HUES6 (cell line): ENCODE measurements at regions not wholly inside any gene's neighbourhood (a gene's known extent, or its start where the extent isn't known, plus 50 kb on each side); places are given as distances from the start of the nearest gene placed in this dataset.
"Not testable (repeated sequence)": the region's sequence is repeated elsewhere in the genome, so short reads cannot be mapped to it uniquely, and the experiment has no call there.

Source experiments
- H3K27ac ChIP-seq: 2 replicates; pipeline ENCODE4 v1.7.0; 2013; ENCODE audit warnings: low read depth, mild to moderate bottlenecking, low read length, inconsistent platforms
- H3K27me3 ChIP-seq: 2 replicates; pipeline ENCODE4 v1.6.1; 2013; ENCODE audit warnings: low read length; ENCODE audit not compliant: control insufficient read depth, insufficient read depth
- H3K36me3 ChIP-seq: 2 replicates; pipeline ENCODE4 v1.6.1; 2013; ENCODE audit warnings: low read length; ENCODE audit not compliant: control insufficient read depth, insufficient read depth
- H3K4me1 ChIP-seq: 2 replicates; pipeline ENCODE4 v1.6.1; 2013; ENCODE audit warnings: low read length; ENCODE audit not compliant: control insufficient read depth, insufficient read depth
- H3K4me3 ChIP-seq: 2 replicates; pipeline ENCODE4 v1.5.1; 2013; ENCODE audit warnings: low read depth, low read length
- H3K9ac ChIP-seq: one replicate; pipeline ENCODE4 v1.6.1; 2013; ENCODE audit warnings: mild to moderate bottlenecking, low read length
- H3K9me3 ChIP-seq: 2 replicates; pipeline ENCODE4 v1.6.1; 2013; ENCODE audit warnings: low read depth, low read length; ENCODE audit not compliant: control insufficient read depth, insufficient read depth

DNA sequence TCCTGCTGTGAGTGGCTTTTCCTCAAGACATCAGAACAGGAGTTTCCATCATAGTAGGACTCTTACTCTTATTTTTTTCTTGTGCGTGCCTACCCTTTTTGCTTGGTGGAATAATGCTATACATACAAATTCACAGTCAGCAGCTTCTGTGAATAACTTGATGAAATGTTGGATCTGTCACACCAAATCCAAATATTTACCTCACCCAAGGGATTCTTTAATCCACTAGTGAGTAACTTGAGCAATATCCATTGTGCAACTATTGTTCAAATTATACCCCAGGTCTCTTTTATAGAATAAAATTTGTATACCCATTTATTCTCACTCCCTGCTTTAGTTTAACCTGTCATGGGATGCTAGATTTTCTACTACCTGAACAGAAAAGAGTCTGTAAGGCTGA lies 1078.3 kb upstream of the EDIL3 start:
- H3K36me3 ChIP-seq, result no peaks in the 10 kb centered on the region
- H3K27ac ChIP-seq, result no peak overlapping the region
- no peak overlapping the region for H3K9ac ChIP-seq
- no peaks in the 10 kb centered on the region for H3K27me3 ChIP-seq
- no peak overlapping the region for H3K4me3 ChIP-seq
- no peaks in the 10 kb centered on the region for H3K4me1 ChIP-seq
- no peaks in the 10 kb centered on the region; the same call in 1 of the 2 replicates for H3K9me3 ChIP-seq

DNA sequence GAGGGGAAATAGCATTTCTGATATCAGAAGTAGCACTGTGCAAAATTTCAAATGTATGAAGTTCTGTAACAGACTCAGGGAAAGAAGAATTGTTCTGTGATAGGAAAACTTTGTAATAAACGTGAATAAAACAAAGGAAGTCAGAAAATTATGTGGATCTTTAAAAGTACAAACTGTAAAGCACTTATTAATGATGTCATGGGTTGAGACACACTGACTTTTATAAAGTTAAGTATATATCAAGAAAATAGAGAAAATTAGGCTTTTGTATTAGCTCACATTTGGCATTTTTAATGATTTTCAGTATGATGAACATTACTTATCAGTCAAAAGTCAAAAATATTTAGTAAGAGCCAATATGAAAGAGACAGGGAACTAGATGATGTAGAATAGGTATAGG lies 1081.7 kb upstream of the EDIL3 start:
- H3K4me3 ChIP-seq, result no peak overlapping the region
- H3K9me3 ChIP-seq, result peaks cover 2% of the 10 kb centered on the region; the same call in 1 of the 2 replicates
- H3K27me3 ChIP-seq, result no peaks in the 10 kb centered on the region
- H3K36me3 ChIP-seq, result no peaks in the 10 kb centered on the region
- H3K27ac ChIP-seq, result no peak overlapping the region
- no peaks in the 10 kb centered on the region for H3K4me1 ChIP-seq
- H3K9ac ChIP-seq, result no peak overlapping the region

DNA sequence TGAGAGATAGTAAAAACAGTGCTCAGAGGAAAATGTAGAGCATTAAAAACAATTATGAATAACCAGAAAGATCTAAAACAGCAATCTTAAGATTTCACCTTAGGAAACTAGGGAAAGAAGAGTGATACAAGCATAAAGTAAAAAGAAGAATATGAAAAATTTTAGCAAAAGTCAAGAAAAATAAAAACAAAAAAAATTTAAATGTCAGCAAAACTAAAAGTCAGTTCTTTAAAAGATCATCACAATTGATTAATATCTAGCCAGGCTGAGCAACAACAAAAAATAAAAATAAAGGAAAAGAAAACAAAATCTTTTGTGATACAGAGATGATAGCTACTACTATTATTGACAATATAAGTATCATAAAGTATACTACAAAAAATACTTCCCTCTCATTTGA lies 1088.1 kb upstream of the EDIL3 start:
- Histone ChIP-seq H3K9me3 (peaks cover 6% of the 10 kb centered on the region), H3K36me3 (no peaks in the 10 kb centered on the region), H3K9ac (no peak overlapping the region), H3K27me3 (no peaks in the 10 kb centered on the region), H3K4me3 (no peak overlapping the region), H3K4me1 (no peaks in the 10 kb centered on the region), H3K27ac (no peak overlapping the region)

DNA sequence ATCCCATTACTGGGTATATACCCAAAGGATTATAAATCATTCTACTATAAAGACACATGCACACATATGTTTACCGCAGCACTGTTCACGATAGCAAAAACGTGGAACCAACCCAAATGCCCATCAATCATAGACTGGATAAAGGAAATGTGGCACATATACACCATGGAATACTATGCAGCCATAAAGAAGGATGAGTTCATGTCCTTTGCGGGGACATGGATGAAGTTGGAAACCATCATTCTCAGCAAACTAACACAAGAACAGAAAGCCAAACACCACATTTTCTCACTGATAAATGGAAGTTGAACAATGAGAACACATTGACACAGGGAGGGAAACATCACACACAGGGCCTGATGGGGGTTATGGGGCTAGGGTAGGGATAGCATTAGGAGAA lies 1090.5 kb upstream of the EDIL3 start:
- not testable (repeated sequence) for H3K36me3 ChIP-seq, H3K27ac ChIP-seq, H3K27me3 ChIP-seq, H3K9ac ChIP-seq, H3K4me3 ChIP-seq, H3K9me3 ChIP-seq, H3K4me1 ChIP-seq

DNA sequence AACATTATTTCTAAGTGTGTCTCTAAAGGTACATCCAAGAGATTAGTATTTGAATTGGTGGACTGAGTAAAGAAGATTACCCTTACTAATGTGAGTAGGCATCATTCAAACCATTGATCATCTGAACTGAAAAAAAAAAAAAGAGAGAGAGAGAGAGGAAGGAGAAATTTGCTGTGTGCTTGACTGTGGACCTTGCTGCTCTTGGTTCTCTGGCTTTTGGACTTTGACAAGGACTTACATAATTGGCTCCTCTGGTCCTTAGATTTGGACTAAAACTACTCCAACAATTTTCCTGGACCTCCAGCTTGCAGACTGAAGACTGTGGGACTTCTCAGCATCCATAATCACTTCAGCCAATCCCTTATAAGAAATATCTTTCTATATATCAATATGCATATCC lies 1091.9 kb upstream of the EDIL3 start:
- Histone ChIP-seq H3K27ac (no peak overlapping the region), H3K9me3 (peaks cover 4% of the 10 kb centered on the region; the same call in 1 of the 2 replicates), H3K36me3 (no peaks in the 10 kb centered on the region), H3K4me1 (no peaks in the 10 kb centered on the region), H3K9ac (no peak overlapping the region), H3K27me3 (no peaks in the 10 kb centered on the region), H3K4me3 (no peak overlapping the region)

DNA sequence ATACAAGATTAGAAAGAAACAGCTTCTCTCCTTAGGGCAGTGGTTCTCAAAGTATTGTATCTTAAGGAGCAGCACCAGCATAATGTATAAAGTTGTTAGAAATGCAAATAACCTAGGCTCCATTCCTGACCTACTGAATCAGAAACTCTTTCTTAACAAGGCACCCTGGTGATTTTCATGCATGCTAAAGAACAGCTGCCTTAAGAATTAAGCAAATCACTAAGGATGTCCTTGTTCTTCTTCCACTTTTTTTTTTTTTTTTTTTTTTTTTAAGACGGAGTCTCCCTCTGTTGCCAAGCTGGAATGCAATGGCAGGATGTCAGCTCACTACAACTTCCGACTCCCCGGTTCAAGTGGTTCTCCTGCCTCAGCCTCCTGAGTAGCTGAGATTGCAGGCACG lies 1095.2 kb upstream of the EDIL3 start:
- Histone ChIP-seq H3K27me3 (no peaks in the 10 kb centered on the region), H3K9ac (no peak overlapping the region), H3K9me3 (peaks cover 17% of the 10 kb centered on the region), H3K27ac (no peak overlapping the region), H3K4me1 (no peaks in the 10 kb centered on the region), H3K36me3 (no peaks in the 10 kb centered on the region), H3K4me3 (no peak overlapping the region)

DNA sequence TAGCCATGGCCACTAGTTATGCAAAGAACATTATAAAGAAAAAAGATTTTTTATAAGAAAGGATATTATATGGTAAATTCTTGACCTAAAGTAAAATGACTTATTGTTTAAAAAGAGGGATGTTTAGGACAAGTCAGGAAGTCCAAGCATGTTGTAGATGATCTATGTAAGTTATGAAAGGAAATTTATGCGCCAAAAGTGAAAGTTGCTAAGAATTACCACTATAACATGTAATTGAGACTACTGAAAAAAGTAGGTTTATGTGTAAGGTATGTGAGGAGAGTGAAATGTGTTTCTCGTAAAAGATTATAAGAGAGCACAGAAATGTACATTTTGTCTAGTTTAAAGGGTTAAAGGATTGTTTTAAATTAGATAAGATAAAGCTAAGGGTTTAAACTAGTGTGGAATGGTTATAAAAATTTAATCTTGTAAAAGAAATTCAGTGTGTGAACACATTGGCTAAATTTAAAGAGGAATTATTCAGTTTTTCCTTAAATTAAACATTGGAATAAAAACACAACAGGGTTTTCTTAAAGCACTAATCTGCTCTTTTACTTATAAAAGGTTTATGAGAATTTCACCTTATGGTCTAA lies 1100.4 kb upstream of the EDIL3 start:
- Histone ChIP-seq H3K4me1 (no peaks in the 10 kb centered on the region), H3K27me3 (no peaks in the 10 kb centered on the region), H3K9me3 (peaks cover 27% of the 10 kb centered on the region), H3K36me3 (no peaks in the 10 kb centered on the region), H3K27ac (no peak overlapping the region), H3K4me3 (no peak overlapping the region), H3K9ac (no peak overlapping the region)

DNA sequence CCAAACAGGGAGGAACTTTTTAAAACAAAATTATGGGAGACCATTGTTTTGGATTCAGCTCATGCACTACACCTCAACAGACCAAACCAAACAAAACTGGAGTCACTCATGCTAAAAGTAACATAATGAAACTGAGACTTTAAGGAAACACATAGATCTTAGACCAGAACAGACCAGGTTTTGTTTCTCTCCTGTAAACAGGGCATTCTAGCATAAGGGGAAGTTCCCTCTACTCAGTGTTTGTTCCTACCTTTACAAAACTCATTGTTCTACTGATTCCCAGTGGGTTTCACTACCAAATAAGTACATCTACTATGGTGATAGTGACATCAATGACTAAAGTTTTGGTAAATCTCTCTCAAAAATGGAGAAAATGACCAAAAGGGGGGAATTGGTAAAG lies 1103.6 kb upstream of the EDIL3 start:
- Histone ChIP-seq H3K9ac (no peak overlapping the region), H3K27ac (no peak overlapping the region), H3K36me3 (no peaks in the 10 kb centered on the region), H3K27me3 (no peaks in the 10 kb centered on the region), H3K4me1 (no peaks in the 10 kb centered on the region), H3K9me3 (peaks cover 30% of the 10 kb centered on the region), H3K4me3 (no peak overlapping the region)

DNA sequence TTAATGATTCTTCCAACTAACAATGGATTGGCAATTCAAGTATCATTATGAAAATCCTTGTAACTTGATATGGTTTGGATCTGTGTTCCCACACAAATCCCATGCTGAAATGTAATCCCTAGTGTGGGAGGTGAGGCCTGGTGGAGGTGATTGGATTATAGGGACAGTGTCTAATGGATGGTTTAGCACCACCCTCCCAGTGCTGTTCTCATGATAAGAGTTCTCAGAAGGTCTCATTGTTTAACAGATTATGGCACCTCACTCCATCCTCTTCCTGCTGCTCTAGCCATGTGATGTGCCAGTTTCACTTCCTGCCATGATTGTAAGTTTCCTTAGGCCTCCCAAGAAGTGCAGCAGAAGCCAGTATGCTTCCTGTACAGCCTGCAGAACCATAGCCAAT lies 1116.2 kb upstream of the EDIL3 start:
- Histone ChIP-seq H3K4me1 (peaks cover 3% of the 10 kb centered on the region; the same call in 1 of the 2 replicates), H3K27me3 (no peaks in the 10 kb centered on the region), H3K36me3 (no peaks in the 10 kb centered on the region)

DNA sequence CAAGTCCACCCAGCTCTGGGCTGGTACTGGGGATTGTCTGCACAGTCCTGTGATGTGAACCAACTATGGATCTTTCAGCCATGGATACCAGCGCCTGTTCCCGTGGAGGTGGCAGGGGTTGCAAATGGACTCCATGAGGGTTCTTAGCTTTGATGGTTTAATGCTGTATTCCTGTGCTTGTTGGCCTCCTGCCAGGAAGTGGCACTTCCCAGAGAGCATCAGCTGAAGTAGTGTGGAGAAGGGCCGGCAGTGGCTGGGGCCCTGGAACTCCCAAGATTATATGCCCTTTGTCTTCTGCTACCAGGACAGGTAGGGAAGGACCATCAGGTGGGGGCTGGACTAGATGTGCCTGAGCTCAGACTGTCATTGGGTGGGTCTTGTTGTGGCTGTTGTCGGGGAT lies 1104.8 kb upstream of the COX7C start:
- H3K27me3 ChIP-seq, result no peaks in the 10 kb centered on the region

More for the DNA sequence above, 1116.2 kb upstream of the EDIL3 start:
- Histone ChIP-seq H3K9me3 (no peaks in the 10 kb centered on the region), H3K9ac (no peak overlapping the region), H3K4me3 (no peak overlapping the region), H3K27ac (no peak overlapping the region)

DNA sequence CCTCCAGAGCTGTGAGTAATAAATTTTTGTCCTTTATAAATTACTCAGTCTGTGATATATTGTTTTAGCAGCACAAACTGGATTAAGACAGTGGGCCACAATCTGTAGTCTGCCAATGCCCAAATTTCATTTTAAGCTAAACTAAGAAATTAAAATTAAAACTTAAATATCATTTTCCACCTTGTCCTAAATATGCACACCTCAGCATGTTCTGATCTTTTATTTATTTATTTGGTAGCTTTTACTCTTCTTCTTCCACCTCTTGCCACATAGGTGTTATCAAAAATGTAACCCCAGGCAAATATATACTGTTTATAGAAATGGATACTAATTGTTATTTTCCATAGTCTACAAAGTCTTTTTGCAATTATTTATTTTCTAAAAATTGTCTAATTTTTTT lies 1102.2 kb upstream of the COX7C start:
- Histone ChIP-seq H3K9me3 (0 out of 2 replicates have a peak, but pooled peaks cover 2% of the 10 kb centered on the region), H3K9ac (no peak overlapping the region), H3K36me3 (no peaks in the 10 kb centered on the region), H3K27me3 (no peaks in the 10 kb centered on the region), H3K27ac (no peak overlapping the region), H3K4me3 (no peak overlapping the region), H3K4me1 (no peaks in the 10 kb centered on the region)

More for the DNA sequence above, 1104.8 kb upstream of the COX7C start:
- Histone ChIP-seq H3K9me3 (0 out of 2 replicates have a peak, but pooled peaks cover 2% of the 10 kb centered on the region), H3K9ac (no peak overlapping the region), H3K27ac (no peak overlapping the region), H3K36me3 (no peaks in the 10 kb centered on the region), H3K4me3 (no peak overlapping the region), H3K4me1 (no peaks in the 10 kb centered on the region)

DNA sequence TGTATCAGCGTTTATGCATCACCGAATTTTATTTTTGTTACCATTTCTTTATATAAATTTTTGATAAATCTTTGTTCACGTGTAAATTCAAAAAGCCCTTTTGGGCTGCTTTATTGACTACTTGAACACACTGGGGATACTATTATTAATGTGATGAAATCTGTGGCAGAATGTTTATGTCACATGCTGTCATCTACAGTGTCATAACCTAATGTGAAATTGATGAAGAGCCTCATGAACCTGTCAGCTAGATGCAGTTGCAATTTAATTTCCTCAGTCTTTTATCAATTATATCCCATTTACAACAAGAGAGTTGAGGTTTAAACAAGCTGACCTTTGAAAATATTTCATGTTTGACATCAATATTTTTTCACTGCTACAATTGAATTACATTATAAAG lies 1100.4 kb upstream of the COX7C start:
- Histone ChIP-seq H3K4me3 (no peak overlapping the region), H3K27me3 (no peaks in the 10 kb centered on the region), H3K36me3 (no peaks in the 10 kb centered on the region), H3K4me1 (no peaks in the 10 kb centered on the region), H3K9me3 (0 out of 2 replicates have a peak, but pooled peaks cover 2% of the 10 kb centered on the region), H3K27ac (no peak overlapping the region), H3K9ac (no peak overlapping the region)
